Panc1 (cell line): ENCODE measurements at regions not wholly inside any gene's neighbourhood (a gene's known extent, or its start where the extent isn't known, plus 50 kb on each side); places are given as distances from the start of the nearest gene placed in this dataset.
"Not testable (repeated sequence)": the region's sequence is repeated elsewhere in the genome, so short reads cannot be mapped to it uniquely, and the experiment has no call there.

Experiments
- CTCF ChIP-seq: fragments of 450-650 bp; IDR thresholded peaks from 2 replicates; pipeline ENCODE4 v1.5.1; 2017; ENCODE audit warnings: mild to moderate bottlenecking
- POLR2AphosphoS5 ChIP-seq: IDR thresholded peaks from 2 replicates; pipeline ENCODE4 v1.6.1; 2012; ENCODE audit warnings: mild to moderate bottlenecking, low read depth, low read length, moderate library complexity
- REST ChIP-seq, 2 experiments: IDR thresholded peaks; 2 replicates each; pipeline ENCODE4 v1.6.1; 2011 to 2012; ENCODE audit warnings: low read depth in 2 of 2, control low read depth in 1 of 2, low read length in 1 of 2, mild to moderate bottlenecking in 1 of 2, moderate library complexity in 1 of 2; ENCODE audit not compliant: insufficient read depth in 1 of 2
- SIN3A ChIP-seq: IDR thresholded peaks from 2 replicates; pipeline ENCODE4 v1.6.1; 2012; ENCODE audit warnings: low read depth, mild to moderate bottlenecking, low read length, moderate library complexity, borderline replicate concordance; ENCODE audit not compliant: insufficient read depth
- TCF7L2 ChIP-seq: IDR thresholded peaks from 2 replicates; pipeline ENCODE4 v1.6.1; 2011; ENCODE audit warnings: mild to moderate bottlenecking, low read depth, low read length, inconsistent platforms

- not testable (repeated sequence) for TF ChIP-seq CTCF; TCF7L2; POLR2AphosphoS5; REST (IDR thresholded peaks at IDR 0.05; ENCODE audit: insufficient read depth in 1 of 2, low read depth in 2 of 2, low read length in 1 of 2); SIN3A
These were observed 199.7 kb upstream of the WSB1 start for GRCh38 chr17:27094179-27094578.
